SK-N-SH treated with all-trans-retinoic acid at 6 μM for 48 hours (cell line): ENCODE measurements at regions not wholly inside any gene's neighbourhood (a gene's known extent, or its start where the extent isn't known, plus 50 kb on each side); places are given as distances from the start of the nearest gene placed in this dataset.

Source experiments
- PPARA ChIP-seq: fragments of 250-450 bp; sonication (Bioruptor Pico); IDR thresholded peaks from 2 replicates; pipeline ENCODE4 v1.5.0; 2020; ENCODE audit warnings: mild to moderate bottlenecking, borderline replicate concordance
- ZC3H10 ChIP-seq: fragments of 250-450 bp; sonication (Bioruptor Pico); IDR thresholded peaks from 2 replicates; pipeline ENCODE4 v1.5.1; 2021; ENCODE audit warnings: mild to moderate bottlenecking, moderate library complexity

- no peak for TF ChIP-seq ZC3H10 (CRISPR knock-in tag)
- TF ChIP-seq PPARA (CRISPR knock-in tag) = no peak
Observed at GRCh38 chr1:208724079-208724478, 479.9 kb upstream of the PLXNA2 start.
